Large intestine (tissue), 3 donors: ENCODE measurements at regions not wholly inside any gene's neighbourhood (a gene's known extent, or its start where the extent isn't known, plus 50 kb on each side); places are given as distances from the start of the nearest gene placed in this dataset.

Experiments
- DNase-seq, 2 donors: peaks; one replicate each; pipeline versions ENCODE4 v3.0.0 to v3.0.0-alpha.2; 2013
- H3K27ac ChIP-seq: one replicate; pipeline ENCODE4 v1.5.1; 2013; ENCODE audit warnings: low read length
- H3K27me3 ChIP-seq: 2 replicates; pipeline ENCODE4 v1.6.1; 2013; ENCODE audit warnings: low read length; ENCODE audit not compliant: control insufficient read depth, insufficient read depth
- H3K36me3 ChIP-seq: 2 replicates; pipeline ENCODE4 v1.6.1; 2013; ENCODE audit warnings: low read length; ENCODE audit not compliant: control insufficient read depth, insufficient read depth
- H3K4me1 ChIP-seq: one replicate; pipeline ENCODE4 v1.6.1; 2013; ENCODE audit warnings: low read length; ENCODE audit not compliant: control insufficient read depth, insufficient read depth
- H3K4me3 ChIP-seq: one replicate; pipeline ENCODE4 v1.5.1; 2013; ENCODE audit warnings: low read length
- H3K9me3 ChIP-seq: one replicate; pipeline ENCODE4 v1.6.1; 2013; ENCODE audit warnings: mild to moderate bottlenecking, low read depth, low read length, moderate library complexity; ENCODE audit not compliant: control insufficient read depth
- WGBS: methylation state at CpG from one replicate; pipeline ENCODE4 v1.1.5; 2013; ENCODE audit warnings: low lambda C conversion rate; ENCODE audit not compliant: insufficient coverage; 5-methylcytosine and 5-hydroxymethylcytosine counted together

DNA sequence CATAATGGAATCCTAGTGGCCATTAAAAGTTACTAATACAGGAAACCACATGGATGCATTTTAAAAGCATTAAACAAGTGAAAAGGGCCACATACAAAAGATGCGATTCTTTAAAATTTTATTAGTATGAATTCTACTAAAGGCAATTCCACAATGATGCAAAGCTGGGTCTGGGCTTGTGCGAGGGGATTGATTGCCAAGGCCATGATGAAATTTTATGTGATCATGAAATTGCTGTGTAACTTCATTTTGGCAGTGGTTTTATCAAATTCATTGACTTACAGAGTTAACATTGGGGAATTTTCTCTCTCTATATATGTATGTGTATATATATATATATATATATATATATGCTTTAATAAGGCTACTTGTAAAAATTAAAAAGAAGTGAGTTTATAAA, 1142.5 kb upstream of the IGFBP7 start:
- Histone ChIP-seq H3K36me3 (no peaks in the 10 kb centered on the region), H3K4me1 (no peaks in the 10 kb centered on the region), H3K9me3 (no peaks in the 10 kb centered on the region), H3K27me3 (no peaks in the 10 kb centered on the region), H3K4me3 (no peak overlapping the region), H3K27ac (no peak overlapping the region)
- 90% methylated on average over 2 of the region's 2 CpGs for whole genome bisulfite sequencing
- DNase-seq: no peak

DNA sequence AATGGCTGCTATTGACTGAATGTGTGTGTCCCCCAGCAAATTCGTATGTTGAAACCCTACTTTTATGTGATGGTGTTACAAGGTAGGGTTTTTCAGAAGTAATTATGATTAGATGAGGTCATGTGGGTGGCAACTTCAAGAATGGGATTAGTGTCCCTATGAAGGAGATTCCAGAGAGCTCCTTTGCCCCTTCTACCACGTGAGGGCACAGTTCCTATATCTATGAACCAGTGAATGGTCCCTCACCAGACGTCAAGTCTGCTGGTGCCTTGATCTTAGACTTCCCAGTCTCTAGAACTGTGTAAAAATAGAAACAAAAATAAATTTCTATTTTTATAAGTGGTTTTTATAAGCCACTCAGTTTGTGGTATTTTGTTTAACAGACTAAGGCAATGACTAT, 1137.6 kb upstream of the IGFBP7 start:
- Histone ChIP-seq H3K4me1 (no peaks in the 10 kb centered on the region), H3K27ac (no peak overlapping the region), H3K4me3 (no peak overlapping the region), H3K9me3 (no peaks in the 10 kb centered on the region), H3K36me3 (no peaks in the 10 kb centered on the region), H3K27me3 (no peaks in the 10 kb centered on the region)
- WGBS: no CpG with 5 or more reads among the region's 3 CpGs
- no peak for DNase-seq

DNA sequence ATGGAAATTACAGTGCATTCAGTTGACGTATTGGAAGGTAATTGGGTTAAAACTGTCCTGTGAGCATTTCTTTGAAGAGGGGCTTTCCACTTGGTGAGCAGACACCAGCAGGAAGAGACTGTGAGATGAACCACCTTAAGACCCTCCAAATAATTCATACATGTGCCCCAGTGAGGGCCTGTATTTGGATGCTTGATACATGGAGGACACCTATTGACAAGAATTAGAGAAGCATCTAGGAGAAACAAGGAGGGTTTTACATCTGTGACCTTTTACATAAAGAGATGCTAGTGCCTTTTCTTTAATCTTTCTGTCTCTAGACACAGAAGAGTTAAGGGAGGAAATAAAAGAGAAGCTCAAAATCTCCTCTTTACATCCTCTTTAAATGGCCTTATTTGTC, 1115.3 kb upstream of the IGFBP7 start:
- H3K9me3 ChIP-seq: peaks cover 2% of the 10 kb centered on the region
- no peaks in the 10 kb centered on the region for H3K27me3 ChIP-seq
- H3K4me3 ChIP-seq: no peak overlapping the region
- no peaks in the 10 kb centered on the region for H3K4me1 ChIP-seq
- no CpG with 5 or more reads among the region's 1 CpG for WGBS
- DNase-seq: no peak
- no peaks in the 10 kb centered on the region for H3K36me3 ChIP-seq
- H3K27ac ChIP-seq: no peak overlapping the region

DNA sequence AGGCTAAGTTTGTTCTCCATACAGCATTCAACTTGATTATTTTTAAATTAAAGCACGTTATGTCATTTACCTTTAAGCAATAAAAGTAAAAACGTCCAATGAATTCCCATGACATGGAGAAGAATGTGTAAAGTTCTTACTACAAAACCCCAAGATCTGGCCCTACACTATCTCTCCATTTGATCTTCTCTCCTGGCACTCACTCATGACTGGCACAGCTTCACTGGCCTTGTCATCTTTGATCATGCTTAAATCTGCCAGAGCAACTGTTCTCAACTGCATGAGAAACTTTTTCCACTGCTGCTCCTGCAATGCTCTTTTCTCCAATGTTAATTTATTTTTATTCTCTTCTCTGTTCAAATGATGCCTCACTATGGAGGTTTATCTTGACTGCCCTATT, 1109.0 kb upstream of the IGFBP7 start:
- Histone ChIP-seq H3K27ac (no peak overlapping the region), H3K4me1 (no peaks in the 10 kb centered on the region), H3K27me3 (no peaks in the 10 kb centered on the region), H3K4me3 (no peak overlapping the region), H3K9me3 (peaks cover 2% of the 10 kb centered on the region), H3K36me3 (no peaks in the 10 kb centered on the region)
- WGBS: 84% methylated on average over 2 of the region's 2 CpGs
- DNase-seq: no peak

DNA sequence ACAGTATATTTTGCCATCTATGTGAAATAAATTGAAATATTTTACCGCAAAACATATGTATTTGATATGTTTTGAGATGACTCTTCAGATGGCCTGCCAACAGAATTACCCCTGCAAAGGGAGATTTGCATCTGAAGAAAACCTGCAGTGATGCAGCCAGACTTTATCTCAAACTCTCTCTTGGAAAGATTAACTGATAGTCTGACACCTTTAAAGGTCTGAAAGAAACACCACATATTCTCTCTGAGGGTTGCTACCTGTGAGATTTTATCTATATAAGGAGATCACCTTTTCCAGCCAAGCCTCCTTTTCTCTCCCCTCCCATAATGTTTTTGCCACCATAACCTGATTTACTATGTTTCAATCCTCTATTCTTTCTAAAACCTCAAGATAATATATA, 1106.3 kb upstream of the IGFBP7 start:
- WGBS: 100% methylated on average over 1 of the region's 1 CpG
- H3K27ac ChIP-seq: no peak overlapping the region
- H3K27me3 ChIP-seq: no peaks in the 10 kb centered on the region
- peaks cover under 1% of the 10 kb centered on the region for H3K9me3 ChIP-seq
- DNase-seq: no peak
- no peak overlapping the region for H3K4me3 ChIP-seq
- H3K36me3 ChIP-seq: no peaks in the 10 kb centered on the region
- H3K4me1 ChIP-seq: no peaks in the 10 kb centered on the region

DNA sequence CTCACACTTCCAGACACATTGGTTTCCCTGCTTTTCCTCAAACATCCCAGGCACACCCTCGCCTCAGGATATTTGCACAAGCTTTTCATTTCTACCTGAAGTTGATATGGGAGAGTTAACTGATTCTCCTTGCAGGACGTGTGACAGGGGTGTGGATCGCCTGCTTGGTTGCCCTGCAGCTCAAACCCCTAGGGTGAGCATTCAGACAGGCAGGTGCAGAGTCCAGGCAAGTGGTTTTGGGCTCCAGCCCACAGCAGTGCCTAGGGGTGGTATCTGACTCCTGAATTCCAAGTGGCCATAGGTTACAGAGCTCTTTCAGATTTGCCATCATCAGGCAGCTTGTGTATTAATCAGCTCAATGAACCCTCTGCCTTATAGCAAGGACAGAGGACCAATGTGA, 1104.2 kb upstream of the IGFBP7 start:
- Histone ChIP-seq H3K36me3 (no peaks in the 10 kb centered on the region), H3K9me3 (no peaks in the 10 kb centered on the region), H3K4me1 (no peaks in the 10 kb centered on the region), H3K27me3 (no peaks in the 10 kb centered on the region), H3K27ac (no peak overlapping the region), H3K4me3 (no peak overlapping the region)
- no peak for DNase-seq
- WGBS: no CpG with 5 or more reads among the region's 3 CpGs

DNA sequence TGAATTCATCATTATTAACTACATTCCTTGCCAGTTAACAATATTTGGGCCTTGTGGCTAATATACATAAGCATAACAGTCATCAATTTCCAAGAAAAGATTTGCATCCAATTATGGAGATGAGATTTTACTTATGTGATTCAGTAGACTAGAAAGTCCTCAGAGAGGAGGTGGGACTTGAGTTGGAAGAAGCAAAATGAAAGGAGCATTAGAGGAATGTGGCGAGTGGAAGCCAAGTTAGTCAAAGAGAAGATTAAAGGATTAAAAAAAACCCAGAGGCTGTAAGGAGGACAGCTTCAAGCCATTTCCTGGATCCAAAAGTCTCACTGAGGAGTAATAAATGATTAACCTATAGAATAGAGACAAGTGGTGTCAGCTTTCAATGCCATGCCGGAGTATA, 1099.4 kb upstream of the IGFBP7 start:
- H3K4me1 ChIP-seq: no peaks in the 10 kb centered on the region
- H3K36me3 ChIP-seq: no peaks in the 10 kb centered on the region
- no peaks in the 10 kb centered on the region for H3K27me3 ChIP-seq
- 70% methylated on average over 2 of the region's 2 CpGs for WGBS
- H3K27ac ChIP-seq: no peak overlapping the region
- H3K4me3 ChIP-seq: no peak overlapping the region
- DNase-seq: no peak
- no peaks in the 10 kb centered on the region for H3K9me3 ChIP-seq

DNA sequence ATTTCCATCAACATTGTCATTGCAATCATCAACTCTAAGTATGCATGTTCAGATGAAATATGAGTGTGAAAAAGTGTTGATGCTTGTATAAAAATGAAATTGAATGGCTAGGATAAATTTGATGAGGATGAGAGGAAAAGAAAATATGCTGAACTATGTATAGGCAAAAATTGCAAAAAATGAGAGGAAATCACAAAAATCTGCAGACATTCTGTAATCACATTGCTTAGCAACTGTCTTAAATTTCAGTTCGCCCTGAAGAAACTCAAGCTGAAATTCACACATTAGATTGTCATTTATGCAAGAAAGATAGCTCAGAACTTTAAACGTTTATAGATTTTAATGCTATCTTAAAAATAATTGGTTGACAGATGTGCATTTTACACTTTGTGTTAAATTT, 1098.8 kb upstream of the IGFBP7 start:
- no peak overlapping the region for H3K4me3 ChIP-seq
- DNase-seq: no peak
- 100% methylated on average over 2 of the region's 2 CpGs for WGBS
- no peaks in the 10 kb centered on the region for H3K36me3 ChIP-seq
- no peaks in the 10 kb centered on the region for H3K27me3 ChIP-seq
- H3K4me1 ChIP-seq: no peaks in the 10 kb centered on the region
- no peaks in the 10 kb centered on the region for H3K9me3 ChIP-seq
- H3K27ac ChIP-seq: no peak overlapping the region

DNA sequence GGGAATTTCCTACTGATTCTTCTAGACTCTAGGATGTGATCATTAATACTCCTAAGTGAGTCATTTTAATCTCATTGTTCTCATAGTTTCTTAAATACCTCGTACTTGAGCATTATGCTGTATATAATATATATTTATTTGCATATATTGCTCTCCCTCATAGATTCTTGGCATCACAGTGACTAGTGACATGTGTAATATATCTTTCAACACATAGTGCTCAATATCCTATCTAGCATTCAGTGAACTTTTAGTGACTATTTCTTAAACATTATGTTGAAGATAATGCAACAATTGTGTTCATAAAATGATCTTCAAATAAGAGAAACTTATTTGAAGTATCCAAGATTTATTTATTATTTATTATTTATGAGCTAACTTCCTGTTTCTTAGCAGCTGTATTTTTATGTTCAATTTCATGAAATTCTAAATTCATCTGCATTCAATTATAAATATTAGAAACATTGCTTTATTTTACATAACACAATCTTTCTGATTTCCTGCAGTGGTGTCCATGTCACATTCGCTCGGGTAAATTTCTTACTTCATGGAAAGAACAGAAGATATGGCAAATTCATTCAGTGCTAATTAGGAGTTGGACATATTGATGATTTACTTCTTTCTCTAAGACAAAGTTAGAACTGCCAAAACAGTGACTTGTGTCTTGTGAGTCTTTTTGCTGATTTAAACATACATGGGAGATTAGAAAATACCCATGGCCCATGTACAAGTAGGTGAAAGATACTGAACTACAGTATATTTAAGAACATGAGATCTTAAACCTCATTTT, 1095.5 kb upstream of the IGFBP7 start:
- Histone ChIP-seq H3K36me3 (no peaks in the 10 kb centered on the region), H3K27me3 (no peaks in the 10 kb centered on the region), H3K4me3 (no peak overlapping the region), H3K27ac (no peak overlapping the region), H3K4me1 (no peaks in the 10 kb centered on the region), H3K9me3 (no peaks in the 10 kb centered on the region)
- no CpG with 5 or more reads among the region's 3 CpGs for WGBS
- no peak for DNase-seq

DNA sequence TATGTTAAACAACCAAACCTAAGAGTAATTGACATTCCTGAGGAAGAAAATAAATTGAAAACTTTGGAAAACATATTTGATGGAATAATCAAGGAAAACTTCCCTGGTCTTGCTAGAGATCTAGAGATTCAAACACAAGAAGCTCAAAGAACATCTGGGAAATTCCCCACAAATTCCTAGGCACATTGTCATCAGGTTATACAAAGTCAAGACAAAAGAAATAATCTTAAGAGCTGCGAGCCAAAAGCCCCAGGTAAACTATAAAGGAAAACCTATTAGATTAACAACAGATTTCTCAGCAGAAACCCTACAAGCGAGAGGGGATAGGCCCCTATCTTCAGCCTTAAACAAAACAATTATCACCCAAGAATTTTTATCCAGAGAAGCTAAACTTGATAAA, 1082.0 kb upstream of the IGFBP7 start:
- no peak overlapping the region for H3K4me3 ChIP-seq
- no peaks in the 10 kb centered on the region for H3K9me3 ChIP-seq
- H3K4me1 ChIP-seq: no peaks in the 10 kb centered on the region
- H3K36me3 ChIP-seq: no peaks in the 10 kb centered on the region
- no peaks in the 10 kb centered on the region for H3K27me3 ChIP-seq
- no peak for DNase-seq
- WGBS: no CpG with 5 or more reads among the region's 2 CpGs
- no peak overlapping the region for H3K27ac ChIP-seq

DNA sequence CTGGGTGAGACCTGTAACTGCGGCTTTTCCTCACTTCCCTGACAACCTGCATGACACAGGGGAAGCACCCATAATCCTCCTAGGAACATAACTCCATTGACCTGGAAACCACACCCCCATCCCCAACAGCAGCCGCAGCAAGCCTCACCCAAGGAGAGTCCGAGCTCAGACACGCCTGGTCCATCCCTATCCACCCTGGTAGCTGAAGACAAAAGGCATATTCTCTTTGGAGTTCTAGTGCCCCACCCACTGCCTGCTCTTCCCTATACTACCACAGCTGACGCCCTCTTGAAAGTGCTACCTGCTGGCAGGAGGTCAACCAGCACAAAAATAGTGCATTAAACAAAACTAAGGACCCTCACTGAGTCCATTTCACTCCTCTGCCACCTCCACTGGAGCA, 1080.9 kb upstream of the IGFBP7 start:
- no peak for DNase-seq
- no CpG with 5 or more reads among the region's 5 CpGs for WGBS
- H3K27ac ChIP-seq: no peak overlapping the region
- no peaks in the 10 kb centered on the region for H3K36me3 ChIP-seq
- no peaks in the 10 kb centered on the region for H3K4me1 ChIP-seq
- no peaks in the 10 kb centered on the region for H3K27me3 ChIP-seq
- no peak overlapping the region for H3K4me3 ChIP-seq
- no peaks in the 10 kb centered on the region for H3K9me3 ChIP-seq
